NAMALWA (cell line): ENCODE measurements at regions not wholly inside any gene's neighbourhood (a gene's known extent, or its start where the extent isn't known, plus 50 kb on each side); places are given as distances from the start of the nearest gene placed in this dataset.
"Not testable (repeated sequence)": the region's sequence is repeated elsewhere in the genome, so short reads cannot be mapped to it uniquely, and the experiment has no call there.

Experiments
- DNase-seq: peaks from one replicate; pipeline ENCODE4 v3.0.0-alpha.2; 2015; ENCODE audit warnings: low spot score

DNA sequence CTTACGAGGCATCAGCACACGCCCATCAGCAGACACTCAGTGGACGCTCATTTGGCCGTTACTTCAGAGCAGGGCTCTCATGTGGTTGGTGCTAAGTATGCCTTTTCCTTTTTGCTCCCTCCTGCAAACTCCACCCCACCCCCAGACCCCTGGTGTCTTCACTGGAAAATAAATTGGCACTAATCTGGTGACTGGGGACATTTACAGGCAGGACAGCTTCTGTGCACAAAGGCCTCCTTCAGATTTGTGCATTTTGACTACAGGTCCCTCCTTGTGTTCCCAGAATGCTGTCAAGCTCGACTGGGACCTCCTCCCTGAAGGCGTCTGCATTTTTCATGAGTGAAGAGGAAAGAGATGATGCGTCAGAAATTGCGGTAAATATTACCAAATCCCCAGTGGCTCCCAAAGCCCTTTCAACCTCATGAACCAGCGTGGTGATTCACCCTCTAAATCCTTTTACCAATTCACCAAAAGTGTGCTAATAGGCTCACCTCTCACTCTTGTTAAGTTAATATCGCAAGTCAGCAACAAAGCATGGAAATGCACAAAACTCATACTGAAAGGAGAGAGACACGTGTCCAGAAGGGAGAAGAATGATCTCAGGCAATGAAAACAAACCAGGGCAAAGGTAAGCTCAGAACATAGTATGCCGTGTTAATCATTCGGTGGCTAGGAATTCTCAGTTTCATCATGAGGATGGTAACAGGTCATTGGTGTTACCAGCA lies 119.0 kb downstream of the NKX6-1 start:
- DNase-seq, result no peak

DNA sequence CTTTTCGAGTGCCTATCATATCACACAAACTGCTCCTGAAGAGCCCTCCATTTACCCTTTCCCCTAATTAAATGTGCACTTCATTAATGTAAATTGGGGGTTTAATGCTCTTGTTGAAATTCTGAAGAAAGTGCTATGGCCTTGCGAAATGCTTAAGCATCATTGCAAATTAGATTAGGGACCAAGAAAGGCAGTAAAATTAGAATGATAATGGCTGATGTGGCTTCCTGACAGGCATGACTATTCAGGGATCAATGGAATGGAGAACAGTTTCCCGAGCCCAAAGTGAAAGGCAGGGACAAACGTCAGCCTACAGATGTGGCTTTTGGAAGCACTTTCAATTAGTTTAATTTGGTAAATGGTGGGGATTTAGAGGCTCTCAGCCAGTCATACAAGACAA lies 120.1 kb downstream of the NKX6-1 start:
- no peak for DNase-seq

DNA sequence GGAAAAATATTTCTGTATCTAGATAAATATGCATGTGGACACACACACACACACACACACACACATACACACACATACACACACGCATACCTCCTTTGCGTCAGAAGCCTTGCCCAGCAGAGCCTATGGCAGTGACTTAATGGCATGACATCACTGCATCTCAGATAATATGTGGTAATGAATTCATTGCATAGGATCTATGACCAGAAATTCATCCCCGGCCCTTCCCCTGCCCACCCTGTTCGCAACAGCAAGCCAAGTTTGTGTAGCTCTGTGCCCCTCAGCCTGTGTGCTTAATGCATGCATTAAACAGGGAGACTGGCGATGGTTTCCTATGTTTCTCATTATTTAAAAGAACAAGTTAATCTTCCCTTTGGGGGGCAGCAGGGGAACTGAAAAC lies 120.7 kb downstream of the NKX6-1 start:
- DNase-seq, result no peak

DNA sequence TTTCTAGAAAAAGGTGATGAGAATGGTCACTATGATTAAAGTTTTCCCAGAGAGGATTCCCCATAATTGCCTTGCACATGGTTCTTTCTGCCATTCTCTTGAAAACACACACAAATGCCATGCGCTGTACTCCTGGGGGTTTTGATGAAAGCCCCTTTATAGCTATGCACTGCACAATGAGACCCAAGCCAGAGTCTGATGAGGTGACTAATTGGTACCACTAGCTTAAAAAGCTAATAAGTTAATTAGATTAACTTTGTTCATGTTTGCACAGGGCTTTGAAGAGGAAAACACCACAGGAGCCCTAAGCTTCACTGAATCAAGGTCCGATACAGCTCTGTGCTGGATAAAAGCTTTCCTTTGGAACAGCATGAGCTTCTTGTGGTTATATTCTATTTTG lies 132.2 kb downstream of the NKX6-1 start:
- no peak for DNase-seq

DNA sequence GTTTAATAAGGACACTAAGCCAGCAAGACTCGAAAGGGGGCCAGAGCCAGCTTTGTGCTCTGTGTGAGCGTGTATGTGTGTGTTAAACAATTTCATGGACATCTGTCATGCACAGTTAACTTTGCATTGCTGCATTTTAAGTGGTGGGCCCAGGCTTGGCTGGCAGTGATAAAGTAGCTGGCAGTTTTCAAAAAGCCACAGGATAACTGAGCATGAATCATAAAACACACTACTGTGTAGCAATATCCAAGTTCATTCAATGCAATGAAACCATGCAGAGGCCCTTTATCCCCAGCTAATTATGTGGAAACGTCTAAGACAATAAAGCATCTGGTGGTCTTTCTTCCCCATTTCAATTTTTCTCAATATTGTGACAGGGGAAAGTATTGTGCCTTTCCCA lies 132.9 kb downstream of the NKX6-1 start:
- DNase-seq, result no peak

DNA sequence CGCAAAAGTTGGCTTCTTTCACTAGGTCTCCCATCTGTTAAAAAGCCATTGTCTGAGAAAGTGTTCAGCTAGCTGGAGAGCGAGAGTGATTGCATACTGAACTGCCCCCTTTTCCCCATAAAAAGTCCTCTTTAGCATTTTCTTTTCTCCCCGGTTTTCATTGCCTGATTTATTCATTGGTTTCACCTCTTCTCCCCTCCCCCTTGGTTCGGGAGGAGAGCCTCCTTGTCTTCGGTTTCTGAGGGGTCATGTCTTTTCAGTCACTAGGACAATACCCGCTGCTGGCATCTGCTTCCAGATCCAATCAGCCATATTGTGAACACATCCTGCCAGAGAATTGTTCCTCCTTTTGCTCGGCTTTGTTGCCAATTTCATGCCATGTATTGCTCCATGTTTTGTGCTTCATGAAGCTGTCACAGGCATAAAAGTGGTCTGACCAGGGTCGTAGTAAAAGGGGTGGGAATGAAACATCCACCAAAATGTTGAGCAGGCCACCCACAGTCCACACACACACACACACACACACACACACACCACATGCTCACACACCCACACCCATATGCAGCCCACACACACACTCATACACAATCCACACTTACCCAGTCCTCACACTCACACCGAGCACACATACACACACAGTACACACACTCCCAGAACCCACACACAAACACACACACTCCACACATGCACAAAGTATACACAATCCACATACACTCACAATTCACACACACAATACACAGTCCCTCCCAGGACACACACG lies 136.0 kb downstream of the NKX6-1 start:
- no peak for DNase-seq

DNA sequence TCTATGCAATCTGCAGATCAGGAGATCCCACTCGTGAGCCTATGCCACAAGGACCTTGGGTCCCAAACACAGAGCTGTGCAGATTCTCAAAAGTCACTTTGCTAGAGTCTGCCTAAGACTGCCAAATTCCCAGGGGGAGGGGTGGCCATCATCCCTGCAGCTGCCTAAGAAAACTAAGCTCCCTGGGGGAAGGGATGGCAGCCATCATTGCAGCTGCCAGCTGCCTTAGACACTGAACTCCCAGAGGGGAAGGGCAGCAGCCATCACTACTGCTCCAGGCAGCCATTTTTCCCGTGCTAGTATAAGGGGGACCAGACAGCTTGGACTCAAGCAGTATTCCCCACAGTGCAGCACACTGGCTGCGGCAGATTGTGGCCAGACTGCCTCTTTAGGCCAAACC lies 156.9 kb downstream of the NKX6-1 start:
- no peak for DNase-seq

DNA sequence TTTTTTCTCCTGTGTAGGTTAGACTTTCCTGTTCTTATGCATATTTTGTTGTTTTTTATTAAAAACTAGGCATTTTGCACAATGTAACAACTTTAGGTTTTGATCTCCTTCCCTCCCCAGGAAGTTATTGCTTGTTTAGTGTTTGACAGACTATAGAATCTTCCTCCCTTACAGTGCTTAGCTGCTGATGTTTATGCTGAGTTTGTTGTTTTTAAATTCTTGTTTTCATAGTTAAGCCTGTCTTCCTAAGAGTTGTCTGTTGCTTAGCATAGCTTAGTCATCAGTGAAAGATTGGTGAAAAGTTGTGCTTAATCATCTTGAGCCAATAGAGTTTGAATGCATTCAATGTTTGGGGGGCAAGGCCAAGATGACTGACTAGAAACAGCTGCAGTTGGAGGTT lies 157.5 kb downstream of the NKX6-1 start:
- DNase-seq, result no peak

DNA sequence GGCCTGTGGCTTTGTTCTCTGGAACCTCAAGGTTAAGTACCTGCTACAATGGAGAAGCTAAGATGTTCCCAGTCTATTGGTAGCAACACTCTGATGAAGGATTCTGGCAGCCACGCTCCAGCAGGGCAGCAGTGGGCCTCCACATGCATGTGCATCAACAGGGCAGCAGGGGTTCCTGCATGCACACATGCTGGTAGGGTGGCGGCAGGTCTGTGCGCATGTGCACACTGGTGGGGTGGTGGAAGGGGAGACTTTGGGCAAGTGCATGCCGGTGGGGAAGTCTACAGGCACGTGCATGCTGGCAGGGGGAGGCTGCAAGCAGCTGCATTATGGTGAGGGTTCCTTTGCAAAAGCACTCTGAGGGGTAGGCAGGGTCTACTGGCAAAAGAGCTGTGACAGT lies 160.7 kb downstream of the NKX6-1 start:
- DNase-seq, result no peak

DNA sequence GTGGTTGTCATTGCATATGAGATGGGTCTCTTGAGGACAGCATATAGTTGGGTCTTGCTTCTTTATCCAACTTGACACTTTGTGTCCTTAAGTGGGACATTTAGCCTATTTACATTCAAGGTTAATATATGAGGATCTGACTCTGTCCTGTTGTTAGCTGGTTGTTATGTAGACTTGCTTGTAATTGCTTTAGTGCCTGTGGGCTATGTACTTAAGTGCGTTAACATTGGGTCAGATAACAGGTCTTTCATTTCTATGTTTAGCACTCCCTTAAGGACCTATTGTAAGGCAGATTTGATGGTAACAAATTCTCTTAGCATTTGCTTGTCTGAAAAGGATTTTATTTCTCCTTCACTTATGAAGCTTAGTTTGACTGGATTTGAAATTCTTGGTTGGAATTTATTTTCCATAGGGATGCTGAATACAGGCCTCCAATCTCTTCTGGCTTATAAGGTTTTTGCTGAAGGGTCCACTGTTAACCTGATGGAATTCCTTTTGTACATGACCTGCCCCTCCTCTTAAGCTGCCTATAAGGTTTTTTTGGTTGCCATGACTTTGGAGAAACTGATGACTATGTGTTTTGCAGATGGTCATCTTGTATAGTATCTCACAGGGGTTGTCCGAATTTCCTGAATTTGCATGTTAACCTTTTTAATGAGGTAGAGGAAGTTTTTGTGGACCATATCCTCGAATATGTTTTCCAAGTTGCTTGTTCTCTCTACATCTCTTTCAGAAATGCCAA lies 162.0 kb downstream of the NKX6-1 start:
- DNase-seq, result no peak

DNA sequence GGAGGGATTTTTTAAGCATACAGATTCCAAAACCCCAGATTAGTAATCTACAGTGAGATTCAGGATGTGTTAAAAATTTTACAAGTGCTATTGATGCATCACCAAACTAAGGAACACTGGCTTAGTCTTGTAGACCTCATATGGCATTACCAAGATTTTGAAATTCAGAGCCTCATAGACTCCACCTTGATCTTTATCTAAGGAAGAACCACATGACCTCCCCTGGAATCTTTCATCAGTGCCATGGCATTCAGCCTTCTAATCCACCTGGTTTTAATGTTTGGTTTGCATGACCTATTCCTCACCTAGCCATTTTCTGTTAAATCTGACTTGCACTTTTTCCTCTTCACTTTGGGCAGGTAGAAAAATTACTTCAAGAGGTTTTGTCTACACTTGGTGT lies 171.6 kb downstream of the NKX6-1 start:
- DNase-seq, result no peak

DNA sequence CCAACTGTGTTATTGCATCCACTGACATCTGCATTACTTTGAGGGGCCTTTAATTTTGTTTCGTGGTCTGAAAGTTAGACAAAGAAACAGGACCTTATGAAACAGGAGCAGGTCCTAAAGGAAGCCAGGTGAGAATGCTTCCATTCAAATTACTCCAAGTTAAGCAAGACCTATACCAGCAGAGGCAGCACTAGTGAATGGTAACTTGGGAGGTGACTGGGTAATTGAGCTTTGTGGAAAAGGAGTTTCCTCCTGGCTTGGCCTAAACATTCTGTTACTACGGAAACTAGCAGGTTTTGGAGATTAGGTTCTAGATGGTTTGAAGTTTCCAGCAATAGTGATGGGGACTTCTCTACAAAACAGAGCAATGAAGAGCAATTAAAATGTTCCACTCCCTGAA lies 173.5 kb downstream of the NKX6-1 start:
- no peak for DNase-seq

DNA sequence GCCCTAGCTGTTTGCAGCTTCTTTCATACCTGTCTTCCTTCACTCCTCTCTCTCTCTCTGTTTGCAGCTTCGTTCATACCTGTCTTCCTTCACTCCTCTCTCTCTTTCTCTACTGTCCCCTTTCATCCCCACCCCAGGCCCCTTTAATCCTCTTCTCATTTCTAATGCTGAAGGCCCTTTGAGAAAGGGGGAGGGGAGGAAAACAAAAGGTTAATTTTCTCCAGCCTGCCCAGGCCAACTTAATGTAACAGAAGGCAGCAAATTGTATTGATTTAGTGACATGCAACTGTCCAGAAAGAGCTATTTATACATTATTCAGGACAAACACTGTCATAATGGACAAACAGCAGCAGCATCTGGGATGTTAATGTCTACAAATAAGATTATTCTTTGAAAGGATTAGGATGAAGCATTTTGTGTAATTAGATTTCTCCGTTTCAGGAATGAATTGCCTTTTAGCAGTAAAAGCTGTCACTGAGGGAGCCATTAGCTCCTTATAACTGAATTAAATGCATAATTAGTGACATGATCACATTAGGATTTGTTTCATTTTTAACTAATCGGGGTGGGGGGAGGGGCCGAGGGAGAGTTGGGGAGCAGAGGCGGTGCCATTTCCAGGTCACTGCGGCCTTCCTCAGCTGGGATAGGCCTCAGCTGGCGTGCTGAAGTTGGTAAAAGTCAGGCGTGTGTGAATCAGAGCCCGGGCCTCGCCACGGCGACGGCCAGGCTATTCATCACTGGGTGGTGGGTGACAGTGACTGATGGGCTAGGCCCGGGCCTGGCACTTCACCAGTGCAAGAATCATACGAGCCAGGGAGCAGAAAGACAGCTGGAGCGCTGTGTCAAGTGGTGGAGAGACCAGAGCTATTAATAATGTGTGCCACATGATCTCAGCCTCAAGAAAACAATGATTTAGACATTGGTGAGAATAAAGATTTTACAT lies 174.5 kb downstream of the NKX6-1 start:
- no peak for DNase-seq

DNA sequence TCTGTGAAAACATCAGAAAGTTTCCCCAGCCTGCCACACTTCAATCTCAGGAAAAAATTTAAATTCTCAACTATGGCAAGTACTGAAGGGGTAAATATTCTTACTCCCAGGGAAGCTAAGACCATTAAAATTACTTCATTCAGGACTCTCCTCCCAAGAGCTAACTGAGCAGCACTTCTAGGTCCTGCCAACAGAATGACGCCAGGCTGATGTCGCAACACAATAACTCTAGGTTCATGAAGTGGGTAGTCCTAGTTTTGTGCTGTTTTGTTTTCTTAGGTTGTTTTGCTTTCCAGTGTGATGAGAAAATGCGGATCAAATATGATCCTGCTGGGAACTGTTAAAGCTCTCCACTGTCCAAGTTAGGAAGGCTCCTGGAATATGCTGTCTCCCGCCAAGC lies 180.0 kb downstream of the NKX6-1 start:
- DNase-seq, result no peak

DNA sequence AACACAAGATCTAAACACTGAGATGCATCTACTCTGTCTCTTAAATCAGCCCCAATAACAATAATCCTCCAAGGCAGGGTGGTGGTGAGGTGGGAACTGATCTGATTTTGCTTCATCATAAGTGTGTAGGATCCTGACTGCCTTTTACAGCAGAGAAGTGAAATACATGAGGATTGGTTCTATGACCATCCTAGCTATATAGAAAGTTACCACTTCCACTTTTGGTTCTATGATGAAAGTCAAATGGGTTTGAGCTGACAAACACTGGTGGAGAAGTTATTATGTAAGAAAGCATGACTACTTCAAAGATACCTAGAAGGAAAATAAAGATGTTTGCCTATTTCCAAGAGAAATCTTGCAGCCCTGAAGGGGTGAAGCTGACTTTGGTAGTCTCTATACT lies 181.6 kb downstream of the NKX6-1 start:
- no peak for DNase-seq

DNA sequence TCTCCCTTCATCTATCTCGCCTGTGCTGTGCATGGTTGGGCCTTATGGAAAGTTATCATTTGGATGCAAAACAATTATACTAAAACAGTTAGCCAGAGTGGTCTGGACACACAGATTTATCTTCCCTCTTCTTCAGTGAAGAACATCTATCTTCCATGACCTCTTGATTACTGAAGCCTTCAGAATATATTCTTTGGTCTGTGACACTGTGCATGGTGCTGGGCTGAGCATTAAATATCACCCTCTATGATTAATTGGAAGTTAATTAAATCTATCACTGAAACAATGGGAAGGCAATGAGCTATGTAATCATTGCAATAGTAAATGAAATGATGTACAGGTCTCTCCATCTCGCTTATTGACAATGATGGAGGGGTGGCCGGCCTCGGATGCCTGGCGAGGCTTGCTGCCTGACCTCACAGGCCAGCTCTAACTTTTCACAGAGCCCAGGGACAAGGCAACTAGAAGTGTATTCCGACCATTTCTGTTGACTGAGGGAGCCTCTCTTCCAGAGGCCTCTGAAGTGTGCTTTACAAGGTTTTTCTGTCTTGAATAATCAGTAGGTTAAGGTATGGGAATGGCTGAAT lies 186.6 kb downstream of the NKX6-1 start:
- DNase-seq, result no peak

DNA sequence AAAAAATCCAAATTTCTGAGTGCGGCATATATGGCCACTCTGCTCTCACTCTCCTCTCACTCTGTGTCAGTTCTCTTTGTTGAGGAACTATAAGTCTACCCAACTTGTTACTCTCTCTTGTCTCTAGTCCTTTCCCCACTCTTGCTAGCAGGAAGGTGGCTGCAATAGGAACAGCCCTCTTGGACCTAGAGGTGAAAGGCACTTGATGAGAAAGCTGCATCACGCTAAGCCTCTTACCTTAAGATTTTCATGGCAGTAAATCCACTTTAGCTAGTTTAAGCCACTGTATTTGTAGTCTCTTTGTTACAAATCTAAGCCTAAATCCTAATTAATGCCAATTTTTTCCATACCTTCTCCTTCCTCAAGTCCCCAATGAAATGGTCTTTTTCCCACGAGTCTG lies 189.9 kb downstream of the NKX6-1 start:
- DNase-seq, result no peak

DNA sequence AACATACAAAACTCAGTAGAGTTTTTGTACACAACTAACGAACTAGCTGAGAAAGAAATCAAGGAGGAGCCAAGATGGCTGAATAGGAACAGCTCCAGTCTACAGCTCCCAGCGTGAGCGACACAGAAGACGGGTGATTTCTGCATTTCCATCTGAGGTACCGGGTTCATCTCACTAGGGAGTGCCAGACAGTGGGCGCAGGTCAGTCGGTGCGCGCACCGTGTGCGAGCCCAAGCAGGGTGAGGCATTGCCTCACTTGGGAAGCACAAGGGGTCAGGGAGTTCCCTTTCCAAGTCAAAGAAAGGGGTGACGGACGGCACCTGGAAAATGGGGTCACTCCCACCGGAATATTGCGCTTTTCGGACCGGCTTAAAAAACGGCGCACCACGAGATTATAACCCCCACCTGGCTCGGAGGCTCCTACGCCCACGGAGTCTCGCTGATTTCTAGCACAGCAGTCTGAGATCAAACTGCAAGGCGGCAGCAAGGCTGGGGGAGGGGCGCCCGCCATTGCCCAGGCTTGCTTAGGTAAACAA lies 200.3 kb downstream of the NKX6-1 start:
- DNase-seq, result not testable (repeated sequence)

DNA sequence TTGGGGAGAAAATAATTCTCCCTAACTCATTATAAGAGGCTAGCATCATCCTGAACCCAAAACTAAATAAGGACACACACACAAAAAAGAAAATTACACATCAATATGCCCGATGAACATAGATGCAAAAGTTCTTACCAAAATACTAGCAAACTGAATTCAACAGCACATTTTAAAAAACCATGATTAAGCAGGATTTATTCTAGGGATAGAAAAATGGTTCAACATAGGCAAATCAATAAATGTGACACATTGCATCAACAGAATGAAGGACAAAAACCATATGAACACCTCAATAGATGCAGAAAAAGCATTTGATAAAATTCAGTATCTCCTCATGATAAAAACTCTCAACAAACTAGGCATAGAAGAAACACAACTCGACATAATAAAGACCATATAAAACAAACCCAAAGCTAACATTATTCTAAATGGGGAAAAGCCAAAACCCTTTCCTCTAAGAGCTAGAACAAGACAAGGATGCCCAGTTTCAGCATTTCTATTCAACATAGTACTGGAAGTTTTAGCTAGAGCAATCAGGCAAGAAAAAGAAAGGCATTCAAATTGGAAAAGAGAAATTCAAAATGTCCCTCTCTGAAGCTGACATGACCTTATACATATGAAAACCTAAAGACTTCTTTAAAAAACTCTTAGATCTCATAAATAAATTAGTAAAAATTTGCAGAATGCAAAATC lies 200.9 kb downstream of the NKX6-1 start:
- DNase-seq, result no peak

DNA sequence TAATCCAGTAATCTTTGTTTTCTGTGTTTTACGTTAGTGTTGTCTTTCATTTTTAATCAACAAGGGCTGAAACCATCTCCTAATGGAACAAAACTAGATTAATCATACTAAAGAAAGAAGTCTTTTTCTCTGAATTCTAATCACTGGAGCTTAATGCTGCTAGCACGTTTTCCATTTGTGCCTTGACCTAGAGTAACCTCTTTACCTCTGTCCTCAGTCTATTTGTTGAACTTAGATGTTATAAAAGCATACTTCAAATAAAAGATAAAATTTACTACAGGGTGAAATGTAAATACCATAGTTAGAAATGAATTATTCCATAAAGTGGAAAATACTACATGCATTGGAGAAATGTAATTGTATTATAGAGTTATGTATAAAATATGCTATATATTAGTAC lies 207.1 kb downstream of the NKX6-1 start:
- DNase-seq, result no peak

DNA sequence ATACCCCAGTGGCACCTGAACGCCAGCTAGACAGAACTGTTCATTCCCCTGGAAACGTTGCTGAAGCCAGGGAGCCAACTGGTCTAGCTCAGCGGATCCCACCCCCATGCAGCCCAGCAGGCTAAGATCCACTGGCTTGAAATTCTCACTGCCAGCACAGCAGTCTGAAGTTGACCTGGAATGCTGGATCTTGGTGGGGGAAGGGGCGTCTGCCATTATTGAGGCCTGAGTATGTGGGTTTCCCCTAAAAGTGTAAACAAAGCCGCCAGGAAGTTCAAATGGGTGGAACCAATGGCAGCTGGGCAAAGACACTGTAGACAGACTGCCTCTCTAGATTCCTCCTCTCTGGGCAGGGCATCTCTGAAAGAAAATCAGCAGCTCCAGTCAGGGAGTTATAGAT lies 213.0 kb downstream of the NKX6-1 start:
- no peak for DNase-seq
